ENCODE measurements at regions not wholly inside any gene's neighbourhood (a gene's known extent, or its start where the extent isn't known, plus 50 kb on each side); places are given as distances from the start of the nearest gene placed in this dataset.

GRCh38 chr11:28417601-28418323, 309.6 kb downstream of the METTL15 start:
- no peak overlapping the region for H3K4me3 ChIP-seq
- intact Hi-C loops (cut with DNase I; ENCODE audit: low total_unique reads), result loop anchor here (5.0 kb wide), 1 partner anchor 255 kb away; no protein-coding TSS in a partner anchor
- H3K9me3 ChIP-seq, result no peaks in the 10 kb centered on the region
- TF ChIP-seq POLR2AphosphoS5 (IDR thresholded peaks at IDR 0.05) (no peak), CTCF (IDR thresholded peaks at IDR 0.05) (no peak), POLR2A (IDR thresholded peaks at IDR 0.05) (no peak)
- no peaks in the 10 kb centered on the region for H3K36me3 ChIP-seq
- H3K4me1 ChIP-seq, result no peaks in the 10 kb centered on the region
- H3K27ac ChIP-seq, result no peak overlapping the region
- DNase-seq (ENCODE audit: low spot score in 2 of 2), result no peak
- H3K27me3 ChIP-seq, result no peaks in the 10 kb centered on the region

GRCh38 chr11:28412029-28412428, 303.8 kb downstream of the METTL15 start:
- TF ChIP-seq CTCF (IDR thresholded peaks at IDR 0.05) (no peak), POLR2AphosphoS5 (IDR thresholded peaks at IDR 0.05) (no peak), POLR2A (IDR thresholded peaks at IDR 0.05) (no peak)
- intact Hi-C loops (cut with DNase I; ENCODE audit: low total_unique reads), result no loop called here
- no peak overlapping the region for H3K4me3 ChIP-seq
- no peaks in the 10 kb centered on the region for H3K36me3 ChIP-seq
- no peak for DNase-seq (ENCODE audit: low spot score in 2 of 2)
- no peaks in the 10 kb centered on the region for H3K9me3 ChIP-seq
- H3K27ac ChIP-seq, result no peak overlapping the region
- no peaks in the 10 kb centered on the region for H3K4me1 ChIP-seq
- H3K27me3 ChIP-seq, result no peaks in the 10 kb centered on the region

GRCh38 chr11:28401446-28401845, 293.3 kb downstream of the METTL15 start:
- Histone ChIP-seq H3K27ac (no peak overlapping the region), H3K36me3 (no peaks in the 10 kb centered on the region), H3K4me3 (no peak overlapping the region), H3K4me1 (no peaks in the 10 kb centered on the region), H3K9me3 (no peaks in the 10 kb centered on the region), H3K27me3 (no peaks in the 10 kb centered on the region)
- intact Hi-C loops (cut with DNase I; ENCODE audit: low total_unique reads), result no loop called here
- TF ChIP-seq CTCF (IDR thresholded peaks at IDR 0.05) (no peak), POLR2A (IDR thresholded peaks at IDR 0.05) (no peak), POLR2AphosphoS5 (IDR thresholded peaks at IDR 0.05) (no peak)
- DNase-seq (ENCODE audit: low spot score in 2 of 2), result no peak

GRCh38 chr11:28400331-28401100, 292.3 kb downstream of the METTL15 start:
- DNase-seq (ENCODE audit: low spot score in 2 of 2), result no peak
- Histone ChIP-seq H3K27me3 (no peaks in the 10 kb centered on the region), H3K4me1 (no peaks in the 10 kb centered on the region), H3K27ac (no peak overlapping the region), H3K4me3 (no peak overlapping the region), H3K9me3 (no peaks in the 10 kb centered on the region), H3K36me3 (no peaks in the 10 kb centered on the region)
- intact Hi-C loops (cut with DNase I; ENCODE audit: low total_unique reads), result no loop called here
- TF ChIP-seq POLR2AphosphoS5 (IDR thresholded peaks at IDR 0.05) (no peak), CTCF (IDR thresholded peaks at IDR 0.05) (no peak), POLR2A (IDR thresholded peaks at IDR 0.05) (no peak)

GRCh38 chr11:28393348-28393747, 285.2 kb downstream of the METTL15 start:
- no peaks in the 10 kb centered on the region for H3K9me3 ChIP-seq
- H3K36me3 ChIP-seq, result no peaks in the 10 kb centered on the region
- DNase-seq (ENCODE audit: low spot score in 2 of 2), result no peak
- no peaks in the 10 kb centered on the region for H3K4me1 ChIP-seq
- H3K27me3 ChIP-seq, result no peaks in the 10 kb centered on the region
- TF ChIP-seq POLR2AphosphoS5 (IDR thresholded peaks at IDR 0.05), result no peak
- no peak for TF ChIP-seq POLR2A (IDR thresholded peaks at IDR 0.05)
- no peak for TF ChIP-seq CTCF (IDR thresholded peaks at IDR 0.05)
- intact Hi-C loops (cut with DNase I; ENCODE audit: low total_unique reads), result no loop called here
- no peak overlapping the region for H3K27ac ChIP-seq
- no peak overlapping the region for H3K4me3 ChIP-seq

Measured in breast epithelium (tissue), 4 donors.